ENCODE measurements at regions not wholly inside any gene's neighbourhood (a gene's known extent, or its start where the extent isn't known, plus 50 kb on each side); places are given as distances from the start of the nearest gene placed in this dataset.

DNA sequence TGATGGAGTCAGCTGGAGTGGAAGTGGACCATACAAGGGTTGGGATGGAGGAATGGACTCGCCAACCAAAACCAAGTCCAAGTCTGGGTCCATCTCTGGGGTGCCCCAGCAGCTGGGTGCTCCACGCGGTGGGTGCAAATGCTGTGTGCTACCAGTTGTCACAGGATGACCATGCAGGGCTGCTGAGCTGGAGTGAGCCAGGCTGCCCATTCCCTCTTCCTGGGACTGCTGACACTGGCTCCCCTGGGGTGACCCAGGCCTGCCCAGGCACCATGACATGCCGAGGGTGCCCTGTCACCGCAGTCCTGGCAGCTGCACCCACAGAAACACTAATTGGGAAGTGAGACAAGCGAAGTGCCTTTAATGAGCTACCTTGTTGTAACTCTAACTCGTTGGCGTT, 140.2 kb downstream of the TPRA1 start:
- Histone ChIP-seq H3K4me3 (replicated peaks in 1 of 3; ENCODE audit: low read depth in 2 of 3, low read length in 3 of 3) (no peak overlapping the region), H4K20me1 (ENCODE audit: insufficient read depth, low read length) (no peaks in the 10 kb centered on the region), H3K36me3 (replicated peaks in 1 of 2; ENCODE audit: control insufficient read depth in 1 of 2, insufficient read depth in 2 of 2, low read length in 2 of 2) (no peaks in the 10 kb centered on the region), H3K4me1 (ENCODE audit: control insufficient read depth in 1 of 2, insufficient read depth in 2 of 2, low read length in 2 of 2) (peaks cover 0 to under 1% of the 10 kb centered on the region in 2 donors), H3K27me3 (ENCODE audit: control insufficient read depth in 2 of 2, insufficient read depth in 2 of 2, low read length in 2 of 2) (peaks cover 2 to 12% of the 10 kb centered on the region in 2 donors), H3K27ac (ENCODE audit: low read depth in 1 of 2, low read length in 2 of 2) (no peak overlapping the region), H3K79me2 (ENCODE audit: insufficient read depth, low read length) (no peaks in the 10 kb centered on the region), H3K9ac (ENCODE audit: insufficient read depth, low read length, poor library complexity, severe bottlenecking) (no peak overlapping the region), H2AFZ (ENCODE audit: insufficient read depth, low read depth, low read length, poor library complexity, severe bottlenecking) (no peak overlapping the region), H3K9me3 (replicated peaks in 1 of 2; ENCODE audit: control insufficient read depth in 1 of 2, insufficient read depth in 1 of 2, low read length in 2 of 2) (no peaks in the 10 kb centered on the region), H3K4me2 (replicated peaks; ENCODE audit: extremely low read depth, low read length, poor library complexity, severe bottlenecking) (no peak overlapping the region)
- Mint-ChIP-seq H3K9me3 (peaks cover 0 to 3% (median 0%) of the 10 kb centered on the region in 7 donors), H3K36me3 (no peaks in the 10 kb centered on the region), H3K4me1 (peaks cover 1% of the 10 kb centered on the region), H3K27ac (no peak overlapping the region), H3K27me3 (ENCODE audit: low read depth in 3 of 3) (peaks cover 11 to 29% (median 28%) of the 10 kb centered on the region in 3 donors), H3K4me3 (no peak overlapping the region)
- 91% methylated on average over 5 of the region's 8 CpGs for WGBS (ENCODE audit: insufficient coverage)
- TF ChIP-seq, protein P1, sequence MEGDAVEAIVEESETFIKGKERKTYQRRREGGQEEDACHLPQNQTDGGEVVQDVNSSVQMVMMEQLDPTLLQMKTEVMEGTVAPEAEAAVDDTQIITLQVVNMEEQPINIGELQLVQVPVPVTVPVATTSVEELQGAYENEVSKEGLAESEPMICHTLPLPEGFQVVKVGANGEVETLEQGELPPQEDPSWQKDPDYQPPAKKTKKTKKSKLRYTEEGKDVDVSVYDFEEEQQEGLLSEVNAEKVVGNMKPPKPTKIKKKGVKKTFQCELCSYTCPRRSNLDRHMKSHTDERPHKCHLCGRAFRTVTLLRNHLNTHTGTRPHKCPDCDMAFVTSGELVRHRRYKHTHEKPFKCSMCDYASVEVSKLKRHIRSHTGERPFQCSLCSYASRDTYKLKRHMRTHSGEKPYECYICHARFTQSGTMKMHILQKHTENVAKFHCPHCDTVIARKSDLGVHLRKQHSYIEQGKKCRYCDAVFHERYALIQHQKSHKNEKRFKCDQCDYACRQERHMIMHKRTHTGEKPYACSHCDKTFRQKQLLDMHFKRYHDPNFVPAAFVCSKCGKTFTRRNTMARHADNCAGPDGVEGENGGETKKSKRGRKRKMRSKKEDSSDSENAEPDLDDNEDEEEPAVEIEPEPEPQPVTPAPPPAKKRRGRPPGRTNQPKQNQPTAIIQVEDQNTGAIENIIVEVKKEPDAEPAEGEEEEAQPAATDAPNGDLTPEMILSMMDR (IDR thresholded peaks at IDR 0.05), result no peak
- no peak for DNase-seq
- intact Hi-C loops (cut with micrococcal nuclease), result loop anchor here (10.0 kb wide), 2 partner anchors 696 to 926 kb away; partner anchors contain the start of gene CHST13 (in 2 of the 2)

DNA sequence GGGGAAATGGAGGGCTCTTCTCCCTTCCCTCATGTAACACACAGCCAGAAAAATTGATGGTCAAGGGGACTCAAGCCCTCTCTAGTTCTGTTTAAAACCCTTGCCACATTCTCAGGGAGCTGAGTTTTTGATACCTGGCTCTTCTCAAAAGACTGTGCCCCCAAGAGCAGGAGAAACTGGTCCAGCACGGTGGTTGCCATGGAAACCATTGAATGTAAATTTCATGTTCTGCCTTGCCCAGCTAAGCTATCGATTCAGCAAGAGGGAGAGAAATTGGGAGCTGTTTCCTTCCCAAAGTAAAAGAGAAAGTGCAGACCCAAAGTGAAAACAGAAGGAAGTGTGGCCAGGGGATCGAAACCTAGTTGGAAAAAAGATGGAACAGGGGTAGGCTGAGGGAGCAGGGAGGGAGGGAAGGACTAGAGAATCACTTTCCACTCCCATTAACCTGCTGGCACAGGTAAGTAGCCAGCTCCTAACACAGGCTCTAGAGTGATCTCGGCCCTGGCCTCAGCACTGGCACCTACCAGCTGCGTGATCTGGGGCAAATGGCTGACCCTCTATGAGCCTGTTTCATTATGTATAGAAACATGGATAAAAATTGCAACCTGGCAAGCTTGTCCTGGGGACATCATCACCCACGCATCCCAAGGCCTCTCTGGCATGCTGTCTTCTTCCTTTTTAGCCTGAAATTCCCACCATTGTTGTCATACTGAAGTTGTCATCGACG, 140.9 kb downstream of the TPRA1 start:
- Histone ChIP-seq H4K20me1 (ENCODE audit: insufficient read depth, low read length) (no peaks in the 10 kb centered on the region), H3K4me2 (replicated peaks; ENCODE audit: extremely low read depth, low read length, poor library complexity, severe bottlenecking) (no peak overlapping the region), H3K9ac (ENCODE audit: insufficient read depth, low read length, poor library complexity, severe bottlenecking) (no peak overlapping the region), H3K4me1 (ENCODE audit: control insufficient read depth in 1 of 2, insufficient read depth in 2 of 2, low read length in 2 of 2) (no peaks in the 10 kb centered on the region), H3K4me3 (replicated peaks in 1 of 3; ENCODE audit: low read depth in 2 of 3, low read length in 3 of 3) (no peak overlapping the region), H3K27ac (ENCODE audit: low read depth in 1 of 2, low read length in 2 of 2) (no peak overlapping the region), H3K79me2 (ENCODE audit: insufficient read depth, low read length) (no peaks in the 10 kb centered on the region), H3K36me3 (replicated peaks in 1 of 2; ENCODE audit: control insufficient read depth in 1 of 2, insufficient read depth in 2 of 2, low read length in 2 of 2) (no peaks in the 10 kb centered on the region), H3K9me3 (replicated peaks in 1 of 2; ENCODE audit: control insufficient read depth in 1 of 2, insufficient read depth in 1 of 2, low read length in 2 of 2) (no peaks in the 10 kb centered on the region), H2AFZ (ENCODE audit: insufficient read depth, low read depth, low read length, poor library complexity, severe bottlenecking) (no peak overlapping the region), H3K27me3 (ENCODE audit: control insufficient read depth in 2 of 2, insufficient read depth in 2 of 2, low read length in 2 of 2) (peaks cover 2 to 5% of the 10 kb centered on the region in 2 donors)
- Mint-ChIP-seq H3K27ac (no peak overlapping the region), H3K4me3 (no peak overlapping the region), H3K9me3 (peaks cover 0 to 3% (median 0%) of the 10 kb centered on the region in 7 donors), H3K4me1 (no peaks in the 10 kb centered on the region), H3K36me3 (no peaks in the 10 kb centered on the region), H3K27me3 (ENCODE audit: low read depth in 3 of 3) (peaks cover 4 to 23% (median 22%) of the 10 kb centered on the region in 3 donors)
- intact Hi-C loops (cut with micrococcal nuclease), result loop anchor here (10.0 kb wide), 2 partner anchors 695 to 925 kb away; partner anchors contain the start of gene CHST13 (in 2 of the 2)
- TF ChIP-seq, protein P1 (IDR thresholded peaks at IDR 0.05), result no peak
- no peak for DNase-seq
- WGBS (ENCODE audit: insufficient coverage), result 65% methylated on average over 5 of the region's 8 CpGs
